ENCODE measurements at regions not wholly inside any gene's neighbourhood (a gene's known extent, or its start where the extent isn't known, plus 50 kb on each side); places are given as distances from the start of the nearest gene placed in this dataset.

- TF ChIP-seq CTCF (CRISPR knock-in tag; IDR thresholded peaks at IDR 0.05) (peak; percentile 47), ZNF773 (CRISPR knock-in tag; IDR thresholded peaks at IDR 0.05; ENCODE audit: borderline replicate concordance) (no peak), HNF1A (IDR thresholded peaks at IDR 0.05; ENCODE audit: low read depth) (no peak), HNF1A (CRISPR knock-in tag; IDR thresholded peaks at IDR 0.05; ENCODE audit: borderline replicate concordance) (no peak), RFXANK (CRISPR knock-in tag; IDR thresholded peaks at IDR 0.05) (no peak), RBM39 (IDR thresholded peaks at IDR 0.05; ENCODE audit: low read depth, low read length, poor library complexity, severe bottlenecking) (no peak), MAFG (CRISPR knock-in tag; IDR thresholded peaks at IDR 0.05) (no peak), JDP2 (CRISPR knock-in tag; IDR thresholded peaks at IDR 0.05; ENCODE audit: borderline replicate concordance) (no peak), ZBTB33 (CRISPR knock-in tag; IDR thresholded peaks at IDR 0.05) (no peak), ZNF432 (CRISPR knock-in tag; IDR thresholded peaks at IDR 0.05; ENCODE audit: borderline replicate concordance) (no peak), PRPF4 (IDR thresholded peaks at IDR 0.05; ENCODE audit: low read depth, low read length, poor library complexity, severe bottlenecking) (no peak), ZBTB21 (CRISPR knock-in tag; IDR thresholded peaks at IDR 0.05) (no peak), TEAD3 (CRISPR knock-in tag; optimal IDR thresholded peaks at IDR 0.05; ENCODE audit: borderline replicate concordance) (peak; percentile 29), ZNF83 (CRISPR knock-in tag; IDR thresholded peaks at IDR 0.05; ENCODE audit: borderline replicate concordance) (no peak), ZSCAN30 (CRISPR knock-in tag; IDR thresholded peaks at IDR 0.05) (no peak), ETV5 (CRISPR knock-in tag; IDR thresholded peaks at IDR 0.05; ENCODE audit: borderline replicate concordance) (0 out of 2 replicates have a peak, but pooled peaks have one; percentile 15), THAP11 (CRISPR knock-in tag; IDR thresholded peaks at IDR 0.05) (no peak), ZNF24 (IDR thresholded peaks at IDR 0.05) (no peak), CREB3 (CRISPR knock-in tag; IDR thresholded peaks at IDR 0.05) (no peak), ZNF577 (CRISPR knock-in tag; IDR thresholded peaks at IDR 0.05; ENCODE audit: borderline replicate concordance, low read depth) (no peak)
These were observed 70.2 kb downstream of the RIN2 start (continued) for GRCh38 chr20:19828232-19828631.

Data from HepG2 (cell line).